HepG2 (cell line): ENCODE measurements at regions not wholly inside any gene's neighbourhood (a gene's known extent, or its start where the extent isn't known, plus 50 kb on each side); places are given as distances from the start of the nearest gene placed in this dataset.

Source experiments
- EP300 ChIP-seq, 3 experiments: sonication (generic) in 1 of 3; formaldehyde crosslinking in 1 of 3; IDR thresholded peaks; 2 replicates each; pipeline versions ENCODE4 v1.5.1 to v1.6.1; 2011 to 2020; ENCODE audit warnings: low read depth in 2 of 3, low read length in 2 of 3, borderline replicate concordance in 1 of 3, improper control_type of control experiment in 1 of 3, mild to moderate bottlenecking in 1 of 3, missing genetic modification reagents in 1 of 3, moderate library complexity in 1 of 3
- FOXO4 ChIP-seq: sonication (generic); formaldehyde crosslinking; conservative IDR thresholded peaks from 2 replicates; pipeline ENCODE4 v1.8.1; 2023; ENCODE audit warnings: missing genetic modification reagents
- GLMP ChIP-seq: sonication (generic); formaldehyde crosslinking; IDR thresholded peaks from 2 replicates; pipeline ENCODE4 v1.9.0; 2021; ENCODE audit warnings: missing genetic modification reagents, mild to moderate bottlenecking, borderline replicate concordance
- JUN ChIP-seq: sonication (generic); formaldehyde crosslinking; IDR thresholded peaks from 2 replicates; pipeline ENCODE4 v1.4.0; 2020; ENCODE audit warnings: mild to moderate bottlenecking, missing genetic modification reagents
- KDM4B ChIP-seq: sonication (generic); formaldehyde crosslinking; IDR thresholded peaks from 2 replicates; pipeline ENCODE4 v1.4.0; 2020; ENCODE audit warnings: missing genetic modification reagents
- MXD4 ChIP-seq: IDR thresholded peaks from 2 replicates; pipeline ENCODE4 v1.6.1; 2016; ENCODE audit warnings: mild to moderate bottlenecking, missing biosample characterization, missing genetic modification reagents
- POLR2A ChIP-seq, 2 experiments: IDR thresholded peaks; 2 replicates each; pipeline ENCODE4 v1.6.1; 2011; ENCODE audit warnings: low read depth in 2 of 2, low read length in 2 of 2, mild to moderate bottlenecking in 1 of 2, moderate library complexity in 1 of 2; ENCODE audit not compliant: insufficient read depth in 1 of 2
- SIN3A ChIP-seq: IDR thresholded peaks from 2 replicates; pipeline ENCODE4 v1.6.1; 2011; ENCODE audit warnings: low read depth, mild to moderate bottlenecking, control low read depth, low read length, borderline replicate concordance
- TARDBP ChIP-seq: sonication (generic); formaldehyde crosslinking; IDR thresholded peaks from 2 replicates; pipeline ENCODE4 v1.8.0; 2022; ENCODE audit warnings: mild to moderate bottlenecking, missing genetic modification reagents
- WIZ ChIP-seq: sonication (generic); formaldehyde crosslinking; IDR thresholded peaks from 2 replicates; pipeline ENCODE4 v1.5.1; 2020; ENCODE audit warnings: mild to moderate bottlenecking, missing genetic modification reagents
- ZZZ3 ChIP-seq: sonication (generic); formaldehyde crosslinking; IDR thresholded peaks from 2 replicates; pipeline ENCODE4 v1.4.0; 2020; ENCODE audit warnings: missing genetic modification reagents, mild to moderate bottlenecking, borderline replicate concordance

- no peak for TF ChIP-seq EP300 (IDR thresholded peaks at IDR 0.05; ENCODE audit: low read depth in 2 of 2, low read length in 2 of 2)
- no peak for TF ChIP-seq EP300 (CRISPR knock-in tag; IDR thresholded peaks at IDR 0.05; ENCODE audit: borderline replicate concordance)
- no peak for TF ChIP-seq GLMP
- no peak for TF ChIP-seq KDM4B (CRISPR knock-in tag)
- no peak for TF ChIP-seq TARDBP (CRISPR knock-in tag)
- TF ChIP-seq JUN, result no peak
- TF ChIP-seq MXD4 (CRISPR knock-in tag), result no peak
- no peak for TF ChIP-seq WIZ (CRISPR knock-in tag)
- TF ChIP-seq ZZZ3, result no peak
- no peak for TF ChIP-seq SIN3A
- no peak for TF ChIP-seq POLR2A (IDR thresholded peaks at IDR 0.05; ENCODE audit: insufficient read depth in 1 of 2, low read depth in 2 of 2, low read length in 2 of 2)
- TF ChIP-seq FOXO4 (CRISPR knock-in tag), result no peak
These were observed 50.5 kb upstream of the PCAT7 start for GRCh38 chr9:94504358-94504757.
